ENCODE measurements at regions not wholly inside any gene's neighbourhood (a gene's known extent, or its start where the extent isn't known, plus 50 kb on each side); places are given as distances from the start of the nearest gene placed in this dataset.

GRCh38 chr6:113178349-113178748 lies 678.8 kb upstream of the MARCKS start:
- TF ChIP-seq, protein P1, sequence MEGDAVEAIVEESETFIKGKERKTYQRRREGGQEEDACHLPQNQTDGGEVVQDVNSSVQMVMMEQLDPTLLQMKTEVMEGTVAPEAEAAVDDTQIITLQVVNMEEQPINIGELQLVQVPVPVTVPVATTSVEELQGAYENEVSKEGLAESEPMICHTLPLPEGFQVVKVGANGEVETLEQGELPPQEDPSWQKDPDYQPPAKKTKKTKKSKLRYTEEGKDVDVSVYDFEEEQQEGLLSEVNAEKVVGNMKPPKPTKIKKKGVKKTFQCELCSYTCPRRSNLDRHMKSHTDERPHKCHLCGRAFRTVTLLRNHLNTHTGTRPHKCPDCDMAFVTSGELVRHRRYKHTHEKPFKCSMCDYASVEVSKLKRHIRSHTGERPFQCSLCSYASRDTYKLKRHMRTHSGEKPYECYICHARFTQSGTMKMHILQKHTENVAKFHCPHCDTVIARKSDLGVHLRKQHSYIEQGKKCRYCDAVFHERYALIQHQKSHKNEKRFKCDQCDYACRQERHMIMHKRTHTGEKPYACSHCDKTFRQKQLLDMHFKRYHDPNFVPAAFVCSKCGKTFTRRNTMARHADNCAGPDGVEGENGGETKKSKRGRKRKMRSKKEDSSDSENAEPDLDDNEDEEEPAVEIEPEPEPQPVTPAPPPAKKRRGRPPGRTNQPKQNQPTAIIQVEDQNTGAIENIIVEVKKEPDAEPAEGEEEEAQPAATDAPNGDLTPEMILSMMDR (IDR thresholded peaks at IDR 0.05): no peak
- TF ChIP-seq POLR2A (IDR thresholded peaks at IDR 0.05) (no peak), EP300 (IDR thresholded peaks at IDR 0.05) (no peak)

Data from ovary (tissue), 3 donors.